DND-41 (cell line): ENCODE measurements at regions not wholly inside any gene's neighbourhood (a gene's known extent, or its start where the extent isn't known, plus 50 kb on each side); places are given as distances from the start of the nearest gene placed in this dataset.
"Not testable (repeated sequence)": the region's sequence is repeated elsewhere in the genome, so short reads cannot be mapped to it uniquely, and the experiment has no call there.

Experiments
- ATAC-seq: fragments of 200-7000 bp; cut with Tn5 transposase; 3 replicates; pipeline ENCODE4 v1.9.1; 2021; ENCODE audit warnings: low read depth; ENCODE audit not compliant: insufficient read depth
- DNase-seq: peaks from one replicate; pipeline ENCODE4 v3.0.0-alpha.2; 2020
- H2AFZ ChIP-seq: 2 replicates; pipeline ENCODE4 v1.6.0; 2012; ENCODE audit warnings: low read depth, low read length
- H3K27ac ChIP-seq: 2 replicates; pipeline ENCODE4 v1.5.1; 2012; ENCODE audit warnings: low read length, inconsistent platforms
- H3K27me3 ChIP-seq: fragments of 200-600 bp; sonication (generic); 2 replicates; pipeline ENCODE4 v1.6.0; 2012; ENCODE audit warnings: low read length, mild to moderate bottlenecking, inconsistent platforms; ENCODE audit not compliant: insufficient read depth, poor library complexity
- H3K36me3 ChIP-seq: 2 replicates; pipeline ENCODE4 v1.5.1; 2012; ENCODE audit warnings: low read length, inconsistent platforms; ENCODE audit not compliant: insufficient read depth
- H3K4me1 ChIP-seq: 2 replicates; pipeline ENCODE4 v1.5.1; 2012; ENCODE audit warnings: mild to moderate bottlenecking, low read length; ENCODE audit not compliant: insufficient read depth
- H3K4me2 ChIP-seq: 2 replicates; pipeline ENCODE4 v1.6.0; 2012; ENCODE audit warnings: mild to moderate bottlenecking, moderate library complexity, low read length, inconsistent platforms; ENCODE audit not compliant: insufficient read depth
- H3K4me3 ChIP-seq, 2 experiments: fragments of 200-600 bp in 1 of 2; shearing (Covaris generic) in 1 of 2; 2 replicates each; pipeline ENCODE4 v1.5.1; 2012 to 2016; ENCODE audit warnings: inconsistent platforms in 2 of 2, low read length in 2 of 2, mild to moderate bottlenecking in 2 of 2, low read depth in 1 of 2, moderate library complexity in 1 of 2
- H3K79me2 ChIP-seq: 2 replicates; pipeline ENCODE4 v1.6.0; 2012; ENCODE audit warnings: low read length, inconsistent platforms; ENCODE audit not compliant: insufficient read depth
- H3K9ac ChIP-seq: 2 replicates; pipeline ENCODE4 v1.6.0; 2012; ENCODE audit warnings: low read depth, mild to moderate bottlenecking, inconsistent platforms, low read length, moderate library complexity
- H3K9me3 ChIP-seq: 2 replicates; pipeline ENCODE4 v1.5.1; 2012; ENCODE audit warnings: low read length, moderate library complexity, mild to moderate bottlenecking, inconsistent platforms; ENCODE audit not compliant: insufficient read depth, severe bottlenecking
- H4K20me1 ChIP-seq: 2 replicates; pipeline ENCODE4 v1.6.0; 2012; ENCODE audit warnings: low read length; ENCODE audit not compliant: insufficient read depth
- EZH2 ChIP-seq: IDR thresholded peaks from 3 replicates; pipeline ENCODE4 v1.6.1; 2012; ENCODE audit warnings: borderline replicate concordance, low read depth, mild to moderate bottlenecking, moderate library complexity, low read length, inconsistent platforms; ENCODE audit not compliant: severe bottlenecking
- TF ChIP-seq, protein P1 (sequence below): IDR thresholded peaks from 2 replicates; pipeline ENCODE4 v1.5.1; 2012; ENCODE audit warnings: borderline replicate concordance, low read length, moderate library complexity, mild to moderate bottlenecking; ENCODE audit not compliant: poor library complexity, severe bottlenecking; ENCODE audit errors: extremely low read depth

DNA sequence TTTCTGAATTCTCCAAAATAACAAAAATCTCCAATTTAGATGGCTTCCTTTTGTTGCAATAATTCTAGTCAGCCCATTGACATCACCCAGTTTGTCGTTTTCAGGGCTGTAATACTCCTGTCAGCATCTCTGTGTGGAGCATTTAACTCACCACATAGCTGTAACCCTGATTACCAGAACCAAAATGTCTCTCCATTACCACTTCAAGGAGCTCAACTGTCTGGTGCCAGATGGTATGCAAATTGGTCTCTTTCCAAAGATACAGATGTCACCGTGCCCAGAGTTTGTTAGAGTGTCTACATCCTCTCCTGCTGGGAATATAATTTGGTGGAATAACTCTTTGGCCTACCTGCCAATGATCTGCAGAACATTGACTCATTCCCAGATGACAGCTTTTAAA is 350.3 kb upstream of the POT1 start:
- no peak for DNase-seq

DNA sequence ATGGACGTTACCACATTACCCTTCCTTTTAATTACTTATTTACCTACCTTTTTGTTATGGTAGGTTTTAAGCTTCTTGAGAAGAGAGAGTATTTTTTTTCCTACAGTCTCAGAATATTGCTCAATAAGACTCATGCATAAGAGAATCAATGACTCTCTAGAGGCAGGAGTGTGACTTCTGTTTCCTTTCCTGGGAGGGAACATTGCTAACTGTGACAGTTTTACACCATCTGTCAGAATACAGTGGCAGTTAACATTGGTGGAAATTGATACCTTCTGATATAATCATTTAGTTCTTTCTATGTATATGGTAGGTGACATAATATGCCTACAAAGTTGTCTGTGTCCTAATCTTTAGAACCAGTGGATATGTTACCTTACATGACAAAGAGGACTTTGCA is 348.7 kb upstream of the POT1 start:
- no peak overlapping the region for H2AFZ ChIP-seq
- ATAC-seq: no peak
- no peak overlapping the region for H3K4me3 ChIP-seq
- no peak overlapping the region for H3K9ac ChIP-seq
- TF ChIP-seq, protein P1, sequence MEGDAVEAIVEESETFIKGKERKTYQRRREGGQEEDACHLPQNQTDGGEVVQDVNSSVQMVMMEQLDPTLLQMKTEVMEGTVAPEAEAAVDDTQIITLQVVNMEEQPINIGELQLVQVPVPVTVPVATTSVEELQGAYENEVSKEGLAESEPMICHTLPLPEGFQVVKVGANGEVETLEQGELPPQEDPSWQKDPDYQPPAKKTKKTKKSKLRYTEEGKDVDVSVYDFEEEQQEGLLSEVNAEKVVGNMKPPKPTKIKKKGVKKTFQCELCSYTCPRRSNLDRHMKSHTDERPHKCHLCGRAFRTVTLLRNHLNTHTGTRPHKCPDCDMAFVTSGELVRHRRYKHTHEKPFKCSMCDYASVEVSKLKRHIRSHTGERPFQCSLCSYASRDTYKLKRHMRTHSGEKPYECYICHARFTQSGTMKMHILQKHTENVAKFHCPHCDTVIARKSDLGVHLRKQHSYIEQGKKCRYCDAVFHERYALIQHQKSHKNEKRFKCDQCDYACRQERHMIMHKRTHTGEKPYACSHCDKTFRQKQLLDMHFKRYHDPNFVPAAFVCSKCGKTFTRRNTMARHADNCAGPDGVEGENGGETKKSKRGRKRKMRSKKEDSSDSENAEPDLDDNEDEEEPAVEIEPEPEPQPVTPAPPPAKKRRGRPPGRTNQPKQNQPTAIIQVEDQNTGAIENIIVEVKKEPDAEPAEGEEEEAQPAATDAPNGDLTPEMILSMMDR: no peak
- no peak for TF ChIP-seq EZH2
- no peaks in the 10 kb centered on the region for H3K36me3 ChIP-seq
- H3K9me3 ChIP-seq: no peaks in the 10 kb centered on the region
- no peaks in the 10 kb centered on the region for H3K4me1 ChIP-seq
- DNase-seq: no peak
- H4K20me1 ChIP-seq: no peaks in the 10 kb centered on the region
- no peaks in the 10 kb centered on the region for H3K79me2 ChIP-seq
- H3K4me2 ChIP-seq: no peak overlapping the region
- no peak overlapping the region for H3K27ac ChIP-seq
- no peaks in the 10 kb centered on the region for H3K27me3 ChIP-seq

More for the DNA sequence above, 350.3 kb upstream of the POT1 start:
- no peaks in the 10 kb centered on the region for H3K9me3 ChIP-seq
- no peak for ATAC-seq
- no peaks in the 10 kb centered on the region for H3K36me3 ChIP-seq
- H3K27ac ChIP-seq: no peak overlapping the region
- no peak overlapping the region for H3K4me3 ChIP-seq
- H4K20me1 ChIP-seq: no peaks in the 10 kb centered on the region
- no peaks in the 10 kb centered on the region for H3K27me3 ChIP-seq
- TF ChIP-seq, protein P1: no peak
- TF ChIP-seq EZH2: no peak
- H2AFZ ChIP-seq: no peak overlapping the region
- H3K4me1 ChIP-seq: no peaks in the 10 kb centered on the region
- no peaks in the 10 kb centered on the region for H3K79me2 ChIP-seq
- no peak overlapping the region for H3K9ac ChIP-seq
- no peak overlapping the region for H3K4me2 ChIP-seq

DNA sequence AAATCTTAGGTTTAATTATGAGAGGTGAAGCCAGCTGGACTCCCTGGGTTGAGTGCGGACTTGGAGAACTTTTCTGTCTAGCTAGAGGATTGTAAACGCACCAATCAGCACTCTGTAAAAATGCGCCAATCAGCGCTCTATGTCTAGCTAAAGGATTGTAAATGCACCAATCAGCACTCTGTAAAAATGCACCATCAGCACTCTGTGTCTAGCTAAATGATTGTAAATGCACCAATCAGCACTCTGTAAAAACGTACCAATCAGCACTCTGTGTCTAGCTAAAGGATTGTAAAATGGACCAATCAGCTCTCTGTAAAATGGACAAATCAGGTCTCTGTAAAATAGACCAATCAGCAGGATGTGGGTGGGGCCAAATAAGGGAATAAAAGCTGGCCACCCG is 345.1 kb upstream of the POT1 start:
- H3K27me3 ChIP-seq, H3K27ac ChIP-seq, H3K4me2 ChIP-seq, H3K4me1 ChIP-seq, H3K9me3 ChIP-seq, H3K4me3 ChIP-seq, DNase-seq, H3K9ac ChIP-seq, H3K79me2 ChIP-seq, H3K36me3 ChIP-seq, H2AFZ ChIP-seq, ATAC-seq, H4K20me1 ChIP-seq: not testable (repeated sequence)

DNA sequence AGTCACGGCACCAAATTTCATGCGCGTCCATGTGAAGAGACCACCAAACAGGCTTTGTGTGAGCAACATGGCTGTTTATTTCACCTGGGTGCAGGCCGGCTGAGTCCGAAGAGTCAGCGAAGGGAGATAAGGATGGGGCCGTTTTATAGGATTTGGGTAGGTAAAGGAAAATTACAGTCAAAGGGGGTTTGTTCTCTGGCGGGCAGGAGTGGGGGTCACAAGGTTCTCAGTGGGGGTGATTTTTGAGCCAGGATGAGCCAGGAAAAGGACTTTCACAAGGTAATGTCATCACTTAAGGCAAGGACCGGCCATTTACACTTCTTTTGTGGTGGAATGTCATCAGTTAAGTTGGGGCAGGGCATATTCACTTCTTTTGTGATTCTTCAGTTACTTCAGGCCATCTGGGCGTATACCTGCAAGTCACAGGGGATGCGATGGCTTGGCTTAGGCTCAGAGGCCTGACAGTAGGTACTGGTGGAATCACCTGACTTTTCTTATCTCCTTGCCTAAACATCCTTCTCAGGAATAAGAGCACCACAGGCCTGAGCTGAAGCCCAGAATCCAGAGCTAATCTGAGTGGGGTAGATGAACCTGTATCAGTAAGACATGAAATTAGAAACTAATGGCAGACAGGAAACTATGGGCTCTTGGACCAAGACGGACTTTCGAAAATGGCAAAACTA is 334.7 kb upstream of the POT1 start:
- not testable (repeated sequence) for H3K27me3 ChIP-seq, H3K36me3 ChIP-seq, H3K4me1 ChIP-seq, H3K79me2 ChIP-seq, H3K9ac ChIP-seq, ATAC-seq, H3K27ac ChIP-seq, H4K20me1 ChIP-seq, H2AFZ ChIP-seq, H3K4me3 ChIP-seq, DNase-seq, H3K9me3 ChIP-seq, H3K4me2 ChIP-seq

DNA sequence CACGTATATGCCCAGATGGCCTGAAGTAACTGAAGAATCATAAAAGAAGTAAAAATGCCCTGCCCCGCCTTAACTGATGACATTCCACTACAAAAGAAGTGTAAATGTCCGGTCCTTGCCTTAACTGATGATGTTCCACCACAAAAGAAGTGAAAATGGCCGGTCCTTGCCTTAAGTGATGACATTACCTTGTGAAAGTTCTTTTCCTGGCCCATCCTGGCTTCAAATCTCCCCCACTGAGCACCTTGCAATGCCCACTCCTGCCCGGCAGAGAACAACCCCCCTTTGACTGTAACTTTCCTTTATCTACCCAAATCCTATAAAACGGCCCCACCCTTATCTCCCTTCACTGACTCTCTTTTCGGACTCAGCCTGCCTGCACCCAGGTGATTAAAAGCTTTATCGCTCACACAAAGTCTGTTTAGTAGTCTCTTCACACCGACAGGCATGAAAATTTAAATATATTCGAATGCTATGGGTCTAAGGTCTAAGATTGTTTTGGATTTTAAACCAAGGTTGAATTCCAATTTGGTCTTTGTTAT is 329.3 kb upstream of the POT1 start:
- not testable (repeated sequence) for H3K4me1 ChIP-seq, H3K36me3 ChIP-seq, H3K4me2 ChIP-seq, H3K4me3 ChIP-seq, H3K79me2 ChIP-seq, H2AFZ ChIP-seq, H3K27ac ChIP-seq, H3K9ac ChIP-seq, H4K20me1 ChIP-seq, H3K9me3 ChIP-seq, ATAC-seq, H3K27me3 ChIP-seq, DNase-seq
